ENCODE measurements at regions not wholly inside any gene's neighbourhood (a gene's known extent, or its start where the extent isn't known, plus 50 kb on each side); places are given as distances from the start of the nearest gene placed in this dataset.

DNA sequence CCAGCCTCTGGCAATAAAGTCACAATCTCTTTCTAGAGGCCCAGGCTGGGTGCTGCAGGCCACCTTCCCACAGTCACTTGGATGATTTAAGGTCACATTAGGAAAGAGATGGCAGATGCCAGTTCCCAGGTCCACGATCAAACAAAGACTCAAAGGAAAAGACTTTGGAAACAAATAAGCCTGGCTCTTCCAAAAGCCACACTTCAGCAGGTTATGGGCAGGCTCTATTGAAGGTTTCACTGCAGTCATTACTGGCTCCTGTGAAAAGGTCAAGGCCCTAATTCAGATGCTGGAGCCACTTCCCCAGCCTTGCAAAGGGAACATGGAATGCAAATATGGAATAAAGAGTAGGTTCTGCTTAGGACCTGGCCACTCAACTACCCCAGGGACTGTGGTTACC, 104.0 kb upstream of the ZNF32 start:
- TF ChIP-seq, protein P1, sequence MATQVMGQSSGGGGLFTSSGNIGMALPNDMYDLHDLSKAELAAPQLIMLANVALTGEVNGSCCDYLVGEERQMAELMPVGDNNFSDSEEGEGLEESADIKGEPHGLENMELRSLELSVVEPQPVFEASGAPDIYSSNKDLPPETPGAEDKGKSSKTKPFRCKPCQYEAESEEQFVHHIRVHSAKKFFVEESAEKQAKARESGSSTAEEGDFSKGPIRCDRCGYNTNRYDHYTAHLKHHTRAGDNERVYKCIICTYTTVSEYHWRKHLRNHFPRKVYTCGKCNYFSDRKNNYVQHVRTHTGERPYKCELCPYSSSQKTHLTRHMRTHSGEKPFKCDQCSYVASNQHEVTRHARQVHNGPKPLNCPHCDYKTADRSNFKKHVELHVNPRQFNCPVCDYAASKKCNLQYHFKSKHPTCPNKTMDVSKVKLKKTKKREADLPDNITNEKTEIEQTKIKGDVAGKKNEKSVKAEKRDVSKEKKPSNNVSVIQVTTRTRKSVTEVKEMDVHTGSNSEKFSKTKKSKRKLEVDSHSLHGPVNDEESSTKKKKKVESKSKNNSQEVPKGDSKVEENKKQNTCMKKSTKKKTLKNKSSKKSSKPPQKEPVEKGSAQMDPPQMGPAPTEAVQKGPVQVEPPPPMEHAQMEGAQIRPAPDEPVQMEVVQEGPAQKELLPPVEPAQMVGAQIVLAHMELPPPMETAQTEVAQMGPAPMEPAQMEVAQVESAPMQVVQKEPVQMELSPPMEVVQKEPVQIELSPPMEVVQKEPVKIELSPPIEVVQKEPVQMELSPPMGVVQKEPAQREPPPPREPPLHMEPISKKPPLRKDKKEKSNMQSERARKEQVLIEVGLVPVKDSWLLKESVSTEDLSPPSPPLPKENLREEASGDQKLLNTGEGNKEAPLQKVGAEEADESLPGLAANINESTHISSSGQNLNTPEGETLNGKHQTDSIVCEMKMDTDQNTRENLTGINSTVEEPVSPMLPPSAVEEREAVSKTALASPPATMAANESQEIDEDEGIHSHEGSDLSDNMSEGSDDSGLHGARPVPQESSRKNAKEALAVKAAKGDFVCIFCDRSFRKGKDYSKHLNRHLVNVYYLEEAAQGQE (IDR thresholded peaks at IDR 0.05), result no peak
- TF ChIP-seq RAD21 (IDR thresholded peaks at IDR 0.05) (no peak), YY1 (IDR thresholded peaks at IDR 0.05) (no peak), FOXA2 (IDR thresholded peaks at IDR 0.05) (no peak), FOXA1 (IDR thresholded peaks at IDR 0.05) (no peak), TAF1 (conservative IDR thresholded peaks at IDR 0.05) (no peak), SP1 (IDR thresholded peaks at IDR 0.05) (no peak), JUND (IDR thresholded peaks at IDR 0.05) (no peak), EGR1 (IDR thresholded peaks at IDR 0.05; ENCODE audit: low read depth in 2 of 2) (no peak)
- TF ChIP-seq, protein P2, sequence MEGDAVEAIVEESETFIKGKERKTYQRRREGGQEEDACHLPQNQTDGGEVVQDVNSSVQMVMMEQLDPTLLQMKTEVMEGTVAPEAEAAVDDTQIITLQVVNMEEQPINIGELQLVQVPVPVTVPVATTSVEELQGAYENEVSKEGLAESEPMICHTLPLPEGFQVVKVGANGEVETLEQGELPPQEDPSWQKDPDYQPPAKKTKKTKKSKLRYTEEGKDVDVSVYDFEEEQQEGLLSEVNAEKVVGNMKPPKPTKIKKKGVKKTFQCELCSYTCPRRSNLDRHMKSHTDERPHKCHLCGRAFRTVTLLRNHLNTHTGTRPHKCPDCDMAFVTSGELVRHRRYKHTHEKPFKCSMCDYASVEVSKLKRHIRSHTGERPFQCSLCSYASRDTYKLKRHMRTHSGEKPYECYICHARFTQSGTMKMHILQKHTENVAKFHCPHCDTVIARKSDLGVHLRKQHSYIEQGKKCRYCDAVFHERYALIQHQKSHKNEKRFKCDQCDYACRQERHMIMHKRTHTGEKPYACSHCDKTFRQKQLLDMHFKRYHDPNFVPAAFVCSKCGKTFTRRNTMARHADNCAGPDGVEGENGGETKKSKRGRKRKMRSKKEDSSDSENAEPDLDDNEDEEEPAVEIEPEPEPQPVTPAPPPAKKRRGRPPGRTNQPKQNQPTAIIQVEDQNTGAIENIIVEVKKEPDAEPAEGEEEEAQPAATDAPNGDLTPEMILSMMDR (IDR thresholded peaks at IDR 0.05; ENCODE audit: low read depth, low read length, missing input control), result no peak
- TF ChIP-seq, protein P3, sequence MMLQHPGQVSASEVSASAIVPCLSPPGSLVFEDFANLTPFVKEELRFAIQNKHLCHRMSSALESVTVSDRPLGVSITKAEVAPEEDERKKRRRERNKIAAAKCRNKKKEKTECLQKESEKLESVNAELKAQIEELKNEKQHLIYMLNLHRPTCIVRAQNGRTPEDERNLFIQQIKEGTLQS (IDR thresholded peaks at IDR 0.05), result no peak
- TF ChIP-seq, protein P4, sequence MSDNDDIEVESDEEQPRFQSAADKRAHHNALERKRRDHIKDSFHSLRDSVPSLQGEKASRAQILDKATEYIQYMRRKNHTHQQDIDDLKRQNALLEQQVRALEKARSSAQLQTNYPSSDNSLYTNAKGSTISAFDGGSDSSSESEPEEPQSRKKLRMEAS (IDR thresholded peaks at IDR 0.05), result no peak
- TF ChIP-seq, protein P5, sequence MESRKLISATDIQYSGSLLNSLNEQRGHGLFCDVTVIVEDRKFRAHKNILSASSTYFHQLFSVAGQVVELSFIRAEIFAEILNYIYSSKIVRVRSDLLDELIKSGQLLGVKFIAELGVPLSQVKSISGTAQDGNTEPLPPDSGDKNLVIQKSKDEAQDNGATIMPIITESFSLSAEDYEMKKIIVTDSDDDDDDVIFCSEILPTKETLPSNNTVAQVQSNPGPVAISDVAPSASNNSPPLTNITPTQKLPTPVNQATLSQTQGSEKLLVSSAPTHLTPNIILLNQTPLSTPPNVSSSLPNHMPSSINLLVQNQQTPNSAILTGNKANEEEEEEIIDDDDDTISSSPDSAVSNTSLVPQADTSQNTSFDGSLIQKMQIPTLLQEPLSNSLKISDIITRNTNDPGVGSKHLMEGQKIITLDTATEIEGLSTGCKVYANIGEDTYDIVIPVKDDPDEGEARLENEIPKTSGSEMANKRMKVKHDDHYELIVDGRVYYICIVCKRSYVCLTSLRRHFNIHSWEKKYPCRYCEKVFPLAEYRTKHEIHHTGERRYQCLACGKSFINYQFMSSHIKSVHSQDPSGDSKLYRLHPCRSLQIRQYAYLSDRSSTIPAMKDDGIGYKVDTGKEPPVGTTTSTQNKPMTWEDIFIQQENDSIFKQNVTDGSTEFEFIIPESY (IDR thresholded peaks at IDR 0.05), result no peak

Data from liver (tissue), 3 donors.